Sigmoid colon (tissue), 4 donors: ENCODE measurements at regions not wholly inside any gene's neighbourhood (a gene's known extent, or its start where the extent isn't known, plus 50 kb on each side); places are given as distances from the start of the nearest gene placed in this dataset.
A peak's percentile ranks its signal among the peaks of the same experiment; 100 is the strongest.

ENCODE experiments used
- POLR2A ChIP-seq, 2 donors: fragments of 450-650 bp; IDR thresholded peaks; one replicate each; pipeline ENCODE4 v1.6.1; 2016; ENCODE audit warnings: antibody characterized with exemption in 2 of 2, mild to moderate bottlenecking in 2 of 2, moderate library complexity in 2 of 2
- POLR2AphosphoS5 ChIP-seq, 4 donors: sonication (generic); formaldehyde crosslinking; IDR thresholded peaks; one replicate each; pipeline ENCODE4 v1.6.1; 2017; ENCODE audit warnings: antibody characterized with exemption in 4 of 4
- TF ChIP-seq, protein P1 (sequence below), 4 experiments: fragments of 450-650 bp in 3 of 4; fragments of 200-600 bp in 1 of 4; IDR thresholded peaks; one replicate each; pipeline ENCODE4 v1.5.1; 2016 to 2019; ENCODE audit warnings: antibody characterized with exemption in 4 of 4, mild to moderate bottlenecking in 3 of 4, moderate library complexity in 2 of 4

DNA sequence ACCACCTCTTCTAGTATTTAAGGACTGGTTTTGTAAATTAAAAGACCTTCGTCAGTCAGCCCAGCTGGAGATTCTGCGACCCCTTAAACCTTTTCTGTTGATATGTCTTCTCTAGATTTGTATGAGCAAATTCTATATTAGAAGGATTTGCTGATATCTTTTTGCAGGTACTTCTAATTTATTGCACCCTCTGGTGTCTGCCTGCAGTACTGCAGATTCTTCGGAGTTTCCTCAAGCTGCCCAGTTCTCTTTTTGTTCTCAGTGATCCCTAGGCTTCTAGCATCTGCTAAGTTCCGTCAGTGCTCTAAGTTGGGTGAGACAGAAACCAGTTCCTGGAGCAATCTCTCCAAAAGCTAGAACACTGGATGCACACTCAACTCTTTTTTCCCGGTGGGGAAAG lies 545.2 kb downstream of the C4orf33 start:
- TF ChIP-seq, protein P1, sequence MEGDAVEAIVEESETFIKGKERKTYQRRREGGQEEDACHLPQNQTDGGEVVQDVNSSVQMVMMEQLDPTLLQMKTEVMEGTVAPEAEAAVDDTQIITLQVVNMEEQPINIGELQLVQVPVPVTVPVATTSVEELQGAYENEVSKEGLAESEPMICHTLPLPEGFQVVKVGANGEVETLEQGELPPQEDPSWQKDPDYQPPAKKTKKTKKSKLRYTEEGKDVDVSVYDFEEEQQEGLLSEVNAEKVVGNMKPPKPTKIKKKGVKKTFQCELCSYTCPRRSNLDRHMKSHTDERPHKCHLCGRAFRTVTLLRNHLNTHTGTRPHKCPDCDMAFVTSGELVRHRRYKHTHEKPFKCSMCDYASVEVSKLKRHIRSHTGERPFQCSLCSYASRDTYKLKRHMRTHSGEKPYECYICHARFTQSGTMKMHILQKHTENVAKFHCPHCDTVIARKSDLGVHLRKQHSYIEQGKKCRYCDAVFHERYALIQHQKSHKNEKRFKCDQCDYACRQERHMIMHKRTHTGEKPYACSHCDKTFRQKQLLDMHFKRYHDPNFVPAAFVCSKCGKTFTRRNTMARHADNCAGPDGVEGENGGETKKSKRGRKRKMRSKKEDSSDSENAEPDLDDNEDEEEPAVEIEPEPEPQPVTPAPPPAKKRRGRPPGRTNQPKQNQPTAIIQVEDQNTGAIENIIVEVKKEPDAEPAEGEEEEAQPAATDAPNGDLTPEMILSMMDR (IDR thresholded peaks at IDR 0.05) = peak; percentile 32 to 75 (median 53)
- TF ChIP-seq POLR2A (IDR thresholded peaks at IDR 0.05) (no peak), POLR2AphosphoS5 (IDR thresholded peaks at IDR 0.05) (no peak)
